ENCODE measurements at regions not wholly inside any gene's neighbourhood (a gene's known extent, or its start where the extent isn't known, plus 50 kb on each side); places are given as distances from the start of the nearest gene placed in this dataset.
"Not testable (repeated sequence)": the region's sequence is repeated elsewhere in the genome, so short reads cannot be mapped to it uniquely, and the experiment has no call there.

DNA sequence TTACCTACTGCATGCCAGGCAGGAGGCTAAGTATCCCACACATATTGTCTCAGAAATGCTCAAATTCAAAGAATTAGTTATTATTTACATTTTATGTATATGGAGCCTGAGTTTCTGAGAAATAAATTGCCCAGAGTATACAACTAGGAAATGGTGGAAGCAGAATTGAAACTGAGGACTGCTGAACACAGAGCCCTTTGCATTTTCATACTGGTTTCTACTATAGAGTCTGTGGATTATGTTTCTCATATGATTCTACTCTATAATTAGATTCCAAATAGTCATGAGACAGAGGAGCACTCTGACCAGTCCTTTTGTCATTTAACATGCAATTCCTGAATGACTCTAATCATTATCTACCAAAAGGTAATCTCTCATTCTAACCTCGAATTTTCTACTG is 254.3 kb downstream of the LMBRD1 start:
- Histone ChIP-seq H3K36me3 (no peaks in the 10 kb centered on the region), H3K4me1 (no peaks in the 10 kb centered on the region; the same call in 1 of the 2 replicates), H3K9me3 (no peaks in the 10 kb centered on the region), H3K4me3 (ENCODE audit: low read depth, low read length) (no peak overlapping the region), H3K27me3 (no peaks in the 10 kb centered on the region)
- no peak for DNase-seq
- TF ChIP-seq, protein P1, sequence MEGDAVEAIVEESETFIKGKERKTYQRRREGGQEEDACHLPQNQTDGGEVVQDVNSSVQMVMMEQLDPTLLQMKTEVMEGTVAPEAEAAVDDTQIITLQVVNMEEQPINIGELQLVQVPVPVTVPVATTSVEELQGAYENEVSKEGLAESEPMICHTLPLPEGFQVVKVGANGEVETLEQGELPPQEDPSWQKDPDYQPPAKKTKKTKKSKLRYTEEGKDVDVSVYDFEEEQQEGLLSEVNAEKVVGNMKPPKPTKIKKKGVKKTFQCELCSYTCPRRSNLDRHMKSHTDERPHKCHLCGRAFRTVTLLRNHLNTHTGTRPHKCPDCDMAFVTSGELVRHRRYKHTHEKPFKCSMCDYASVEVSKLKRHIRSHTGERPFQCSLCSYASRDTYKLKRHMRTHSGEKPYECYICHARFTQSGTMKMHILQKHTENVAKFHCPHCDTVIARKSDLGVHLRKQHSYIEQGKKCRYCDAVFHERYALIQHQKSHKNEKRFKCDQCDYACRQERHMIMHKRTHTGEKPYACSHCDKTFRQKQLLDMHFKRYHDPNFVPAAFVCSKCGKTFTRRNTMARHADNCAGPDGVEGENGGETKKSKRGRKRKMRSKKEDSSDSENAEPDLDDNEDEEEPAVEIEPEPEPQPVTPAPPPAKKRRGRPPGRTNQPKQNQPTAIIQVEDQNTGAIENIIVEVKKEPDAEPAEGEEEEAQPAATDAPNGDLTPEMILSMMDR (IDR thresholded peaks at IDR 0.05; ENCODE audit: low read depth, low read length) = no peak

DNA sequence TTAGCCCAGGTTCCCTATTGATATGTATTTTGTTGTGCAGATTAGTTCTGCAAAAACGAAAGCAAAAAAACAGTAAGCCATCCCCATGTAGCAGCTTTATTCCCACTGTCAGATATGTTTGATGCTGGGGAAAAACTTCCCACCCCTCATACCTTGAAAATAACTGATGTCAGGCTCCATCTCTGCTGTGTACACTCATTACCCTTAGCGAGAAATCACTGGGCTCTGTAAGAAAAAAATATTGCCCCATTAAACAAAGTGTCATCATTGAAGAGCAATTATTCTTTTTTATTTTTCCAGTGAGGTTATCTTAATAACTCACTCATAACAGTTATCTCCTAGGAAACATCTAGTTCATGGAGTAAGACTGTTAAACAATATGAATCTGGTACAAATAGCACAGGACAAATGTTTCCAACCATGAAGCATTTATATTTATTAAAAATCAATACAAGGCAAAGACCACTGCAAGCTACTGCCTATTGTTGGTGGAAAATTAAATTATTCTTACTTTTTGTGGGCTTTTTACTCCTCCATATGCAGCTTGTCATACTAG is 268.8 kb downstream of the LMBRD1 start:
- no peak for DNase-seq
- Histone ChIP-seq H3K36me3 (no peaks in the 10 kb centered on the region), H3K4me1 (no peaks in the 10 kb centered on the region), H3K9me3 (no peaks in the 10 kb centered on the region), H3K4me3 (ENCODE audit: low read depth, low read length) (no peak overlapping the region), H3K27me3 (no peaks in the 10 kb centered on the region)
- TF ChIP-seq, protein P1 (IDR thresholded peaks at IDR 0.05; ENCODE audit: low read depth, low read length) = no peak

DNA sequence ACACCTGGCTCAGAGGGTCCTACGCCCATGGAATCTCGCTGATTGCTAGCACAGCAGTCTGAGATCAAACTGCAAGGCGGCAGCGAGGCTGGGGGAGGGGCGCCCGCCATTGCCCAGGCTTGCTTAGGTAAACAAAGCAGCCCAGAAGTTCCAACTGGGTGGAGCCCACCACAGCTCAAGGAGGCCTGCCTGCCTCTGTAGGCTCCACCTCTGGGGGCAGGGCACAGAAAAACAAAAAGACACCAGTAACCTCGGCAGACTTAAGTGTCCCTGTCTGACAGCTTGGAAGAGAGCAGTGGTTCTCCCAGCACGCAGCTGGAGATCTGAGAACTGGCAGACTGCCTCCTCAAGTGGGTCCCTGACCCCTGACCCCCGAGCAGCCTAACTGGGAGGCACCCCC is 281.3 kb downstream of the LMBRD1 start:
- H3K36me3 ChIP-seq; H3K9me3 ChIP-seq; H3K4me1 ChIP-seq; H3K4me3 ChIP-seq (ENCODE audit: low read depth, low read length); H3K27me3 ChIP-seq; DNase-seq: not testable (repeated sequence)

DNA sequence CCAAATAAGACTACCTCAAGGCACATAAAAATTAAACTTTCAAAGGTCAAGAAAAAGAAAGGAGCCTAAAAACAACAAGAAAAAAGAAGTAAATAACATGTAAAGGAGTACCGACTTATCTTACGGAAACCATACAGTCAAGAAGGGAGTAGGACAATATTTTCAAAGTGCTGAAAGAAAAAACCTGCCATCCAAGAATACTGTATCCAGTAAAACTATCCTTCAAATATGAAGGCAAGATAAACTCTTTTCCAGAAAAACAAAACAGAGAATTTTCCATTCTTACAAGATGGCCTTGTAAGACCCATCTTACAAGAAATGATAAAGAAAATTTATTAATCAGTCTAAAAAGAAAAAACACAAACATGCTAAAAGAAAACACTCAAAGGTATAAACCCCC is 302.2 kb downstream of the LMBRD1 start:
- no peaks in the 10 kb centered on the region for H3K36me3 ChIP-seq
- DNase-seq = no peak
- H3K4me3 ChIP-seq (ENCODE audit: low read depth, low read length) = no peak overlapping the region
- no peaks in the 10 kb centered on the region for H3K27me3 ChIP-seq
- no peaks in the 10 kb centered on the region for H3K4me1 ChIP-seq
- no peaks in the 10 kb centered on the region for H3K9me3 ChIP-seq
- TF ChIP-seq, protein P1 (IDR thresholded peaks at IDR 0.05; ENCODE audit: low read depth, low read length) = no peak

DNA sequence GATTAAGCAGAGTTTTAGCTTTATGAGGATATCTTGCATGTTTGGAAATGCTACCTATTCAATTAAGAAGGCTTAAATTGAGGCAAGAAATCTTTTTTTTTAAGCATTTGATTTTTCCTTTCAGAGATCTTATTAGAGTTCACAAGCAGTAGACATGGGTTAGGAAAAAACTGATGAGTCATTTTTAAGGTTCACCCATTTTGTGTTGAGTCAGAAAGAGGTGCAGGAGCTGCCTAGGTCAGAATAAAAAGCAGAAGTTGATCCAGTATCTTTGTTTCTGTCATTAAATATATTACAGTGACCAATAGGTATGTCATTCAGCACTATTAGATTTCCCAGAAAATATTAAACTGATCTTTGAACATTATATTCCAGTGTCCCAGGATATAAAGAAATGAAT is 306.8 kb downstream of the LMBRD1 start:
- Histone ChIP-seq H3K4me1 (no peaks in the 10 kb centered on the region), H3K4me3 (ENCODE audit: low read depth, low read length) (no peak overlapping the region), H3K36me3 (no peaks in the 10 kb centered on the region), H3K9me3 (no peaks in the 10 kb centered on the region), H3K27me3 (no peaks in the 10 kb centered on the region)
- DNase-seq = no peak
- TF ChIP-seq, protein P1 (IDR thresholded peaks at IDR 0.05; ENCODE audit: low read depth, low read length) = no peak

- Histone ChIP-seq H3K4me3 (ENCODE audit: low read depth, low read length) (no peak overlapping the region), H3K27me3 (no peaks in the 10 kb centered on the region), H3K9me3 (no peaks in the 10 kb centered on the region), H3K36me3 (no peaks in the 10 kb centered on the region), H3K4me1 (no peaks in the 10 kb centered on the region)
- TF ChIP-seq, protein P1 (IDR thresholded peaks at IDR 0.05; ENCODE audit: low read depth, low read length) = peak; percentile 69
- DNase-seq = no peak
Observed at GRCh38 chr6:69487688-69488087, 309.1 kb downstream of the LMBRD1 start.

Data from BE2C (cell line).